ENCODE measurements at regions not wholly inside any gene's neighbourhood (a gene's known extent, or its start where the extent isn't known, plus 50 kb on each side); places are given as distances from the start of the nearest gene placed in this dataset.
"Not testable (repeated sequence)": the region's sequence is repeated elsewhere in the genome, so short reads cannot be mapped to it uniquely, and the experiment has no call there.

GRCh38 chr6:11425876-11426275 is 111.7 kb upstream of the TMEM170B start:
- DNase-seq = no peak

GRCh38 chr6:11425431-11425871 is 112.1 kb upstream of the TMEM170B start:
- DNase-seq = no peak

GRCh38 chr6:11424395-11425034 is 113.0 kb upstream of the TMEM170B start:
- no peak for DNase-seq

- DNase-seq = no peak
Observed at GRCh38 chr6:11423667-11424066, 113.9 kb upstream of the TMEM170B start.

GRCh38 chr6:11423072-11423471 is 114.5 kb upstream of the TMEM170B start:
- DNase-seq = no peak

GRCh38 chr6:11419763-11420453 is 117.6 kb upstream of the TMEM170B start:
- no peak for DNase-seq

- no peak for DNase-seq
Observed at GRCh38 chr6:11418290-11418905, 119.2 kb upstream of the TMEM170B start.

- no peak for DNase-seq
Observed at GRCh38 chr6:11416936-11417576, 120.5 kb upstream of the TMEM170B start.

- not testable (repeated sequence) for DNase-seq
Observed at GRCh38 chr6:11416099-11416935, 121.2 kb upstream of the TMEM170B start.

GRCh38 chr6:11415557-11415956 is 122.0 kb upstream of the TMEM170B start:
- DNase-seq = no peak

GRCh38 chr6:11414176-11414963 is 123.2 kb upstream of the TMEM170B start:
- DNase-seq = no peak

- DNase-seq = no peak
Observed at GRCh38 chr6:11413728-11414127, 123.8 kb upstream of the TMEM170B start.

GRCh38 chr6:11413117-11413687 is 124.3 kb upstream of the TMEM170B start:
- no peak for DNase-seq

- no peak for DNase-seq
Observed at GRCh38 chr6:11412616-11413015, 124.9 kb upstream of the TMEM170B start.

- DNase-seq = no peak
Observed at GRCh38 chr6:11412011-11412424, 125.5 kb upstream of the TMEM170B start.

GRCh38 chr6:11411593-11411992 is 126.0 kb upstream of the TMEM170B start:
- no peak for DNase-seq

GRCh38 chr6:11410539-11411307 is 126.8 kb upstream of the TMEM170B start:
- no peak for DNase-seq

GRCh38 chr6:11409371-11409770 is 128.2 kb upstream of the TMEM170B start:
- no peak for DNase-seq

GRCh38 chr6:11407414-11407813 is 130.1 kb upstream of the TMEM170B start:
- no peak for DNase-seq

- no peak for DNase-seq
Observed at GRCh38 chr6:11404838-11405237, 132.7 kb upstream of the TMEM170B start.

- no peak for DNase-seq
Observed at GRCh38 chr6:11404081-11404480, 133.5 kb upstream of the TMEM170B start.
